ENCODE measurements at regions not wholly inside any gene's neighbourhood (a gene's known extent, or its start where the extent isn't known, plus 50 kb on each side); places are given as distances from the start of the nearest gene placed in this dataset.

GRCh38 chr5:5965132-5965531 lies 413.2 kb downstream of the MED10 start:
- intact Hi-C loops (cut with DNase I): no loop called here
- DNase-seq (no peak), ATAC-seq (no peak)
- 49 to 60% (median 56%) methylated on average over 5 of the region's 5 CpGs for WGBS, 4 donors
- no peaks in the 10 kb centered on the region for H3K4me1 ChIP-seq
- peaks cover 0 to 3% (median 0%) of the 10 kb centered on the region in 9 donors for H3K27me3 ChIP-seq
- no peak overlapping the region for H3K4me3 ChIP-seq
- peaks cover 0 to 14% (median 0%) of the 10 kb centered on the region in 12 donors for H3K9me3 ChIP-seq
- TF ChIP-seq CTCF (IDR thresholded peaks at IDR 0.05) (no peak), POLR2A (IDR thresholded peaks at IDR 0.05) (no peak)
- no peak overlapping the region for H3K27ac ChIP-seq
- no peaks in the 10 kb centered on the region for H3K36me3 ChIP-seq

- 79 to 85% (median 82%) methylated on average over 4 of the region's 4 CpGs for WGBS, 4 donors
- intact Hi-C loops (cut with DNase I): no loop called here
- no peak for ATAC-seq
These were observed 414.0 kb downstream of the MED10 start for GRCh38 chr5:5964347-5964746.

GRCh38 chr5:5957737-5958136 lies 420.6 kb downstream of the MED10 start:
- no peak for DNase-seq

More at GRCh38 chr5:5964347-5964746, 414.0 kb downstream of the MED10 start:
- DNase-seq: no peak
- no peak overlapping the region for H3K27ac ChIP-seq
- H3K4me1 ChIP-seq: no peaks in the 10 kb centered on the region
- peaks cover 0 to 14% (median 0%) of the 10 kb centered on the region in 12 donors for H3K9me3 ChIP-seq
- H3K27me3 ChIP-seq: peaks cover 0 to 3% (median 0%) of the 10 kb centered on the region in 9 donors
- TF ChIP-seq CTCF (IDR thresholded peaks at IDR 0.05): no peak
- TF ChIP-seq POLR2A (IDR thresholded peaks at IDR 0.05): no peak
- H3K4me3 ChIP-seq: no peak overlapping the region
- no peaks in the 10 kb centered on the region for H3K36me3 ChIP-seq

GRCh38 chr5:5954275-5954598 lies 424.1 kb downstream of the MED10 start:
- TF ChIP-seq CTCF (IDR thresholded peaks at IDR 0.05): no peak
- intact Hi-C loops (cut with DNase I): no loop called here
- no peak overlapping the region for H3K27ac ChIP-seq
- H3K4me1 ChIP-seq: no peaks in the 10 kb centered on the region
- ATAC-seq (no peak), DNase-seq (no peak)
- no peaks in the 10 kb centered on the region for H3K36me3 ChIP-seq
- 74 to 88% (median 84%) methylated on average over 9 of the region's 9 CpGs for WGBS, 4 donors
- H3K4me3 ChIP-seq: no peak overlapping the region
- peaks cover 0 to 8% (median 0%) of the 10 kb centered on the region in 9 donors for H3K27me3 ChIP-seq
- peaks cover 0 to 3% (median 0%) of the 10 kb centered on the region in 12 donors for H3K9me3 ChIP-seq

More at GRCh38 chr5:5957737-5958136, 420.6 kb downstream of the MED10 start:
- H3K9me3 ChIP-seq: peaks cover 0 to 3% (median 0%) of the 10 kb centered on the region in 12 donors
- peaks cover 0 to 8% (median 0%) of the 10 kb centered on the region in 9 donors for H3K27me3 ChIP-seq
- no peaks in the 10 kb centered on the region for H3K36me3 ChIP-seq
- WGBS, 4 donors: 71 to 86% (median 78%) methylated on average over 2 of the region's 2 CpGs
- no peak overlapping the region for H3K4me3 ChIP-seq
- no peak overlapping the region for H3K27ac ChIP-seq
- no peak for ATAC-seq
- no peaks in the 10 kb centered on the region for H3K4me1 ChIP-seq
- intact Hi-C loops (cut with DNase I): no loop called here
- TF ChIP-seq POLR2A (IDR thresholded peaks at IDR 0.05): no peak
- no peak for TF ChIP-seq CTCF (IDR thresholded peaks at IDR 0.05)

Data from heart left ventricle (tissue), 16 donors.